ENCODE measurements at regions not wholly inside any gene's neighbourhood (a gene's known extent, or its start where the extent isn't known, plus 50 kb on each side); places are given as distances from the start of the nearest gene placed in this dataset.
A peak's percentile ranks its signal among the peaks of the same experiment; 100 is the strongest.

GRCh38 chr2:65826567-65826966 lies 394.2 kb upstream of the SPRED2 start:
- in situ Hi-C loops (cut with HindIII; ENCODE audit: low pct_unique_long_range_greater_than_20kb, low sequenced_read_pairs) = no loop called here
- DNase-seq (ENCODE audit: low read depth, low spot score) = no peak

GRCh38 chr2:65823511-65823910 lies 391.1 kb upstream of the SPRED2 start:
- in situ Hi-C loops (cut with HindIII; ENCODE audit: low pct_unique_long_range_greater_than_20kb, low sequenced_read_pairs) = no loop called here
- DNase-seq (ENCODE audit: low read depth, low spot score) = no peak

- DNase-seq (ENCODE audit: low read depth, low spot score) = no peak
- in situ Hi-C loops (cut with HindIII; ENCODE audit: low pct_unique_long_range_greater_than_20kb, low sequenced_read_pairs) = no loop called here
Measured at GRCh38 chr2:65820454-65820853, 388.1 kb upstream of the SPRED2 start.

- no peak for DNase-seq (ENCODE audit: low read depth, low spot score)
- in situ Hi-C loops (cut with HindIII; ENCODE audit: low pct_unique_long_range_greater_than_20kb, low sequenced_read_pairs) = no loop called here
Measured at GRCh38 chr2:65819963-65820362, 387.6 kb upstream of the SPRED2 start.

GRCh38 chr2:65818873-65819451 lies 386.6 kb upstream of the SPRED2 start:
- in situ Hi-C loops (cut with HindIII; ENCODE audit: low pct_unique_long_range_greater_than_20kb, low sequenced_read_pairs) = no loop called here
- no peak for DNase-seq (ENCODE audit: low read depth, low spot score)

- no peak for DNase-seq (ENCODE audit: low read depth, low spot score)
- in situ Hi-C loops (cut with HindIII; ENCODE audit: low pct_unique_long_range_greater_than_20kb, low sequenced_read_pairs) = no loop called here
Measured at GRCh38 chr2:65813631-65814173, 381.3 kb upstream of the SPRED2 start.

- DNase-seq (ENCODE audit: low read depth, low spot score) = no peak
- in situ Hi-C loops (cut with HindIII; ENCODE audit: low pct_unique_long_range_greater_than_20kb, low sequenced_read_pairs) = no loop called here
Measured at GRCh38 chr2:65812887-65813286, 380.5 kb upstream of the SPRED2 start.

GRCh38 chr2:65807942-65808341 lies 375.5 kb upstream of the SPRED2 start:
- no peak for DNase-seq (ENCODE audit: low read depth, low spot score)
- in situ Hi-C loops (cut with HindIII; ENCODE audit: low pct_unique_long_range_greater_than_20kb, low sequenced_read_pairs) = no loop called here

- in situ Hi-C loops (cut with HindIII; ENCODE audit: low pct_unique_long_range_greater_than_20kb, low sequenced_read_pairs) = no loop called here
- no peak for DNase-seq (ENCODE audit: low read depth, low spot score)
Measured at GRCh38 chr2:65804777-65805176, 372.4 kb upstream of the SPRED2 start.

- no peak for DNase-seq (ENCODE audit: low read depth, low spot score)
- in situ Hi-C loops (cut with HindIII; ENCODE audit: low pct_unique_long_range_greater_than_20kb, low sequenced_read_pairs) = no loop called here
Measured at GRCh38 chr2:65802298-65802942, 370.0 kb upstream of the SPRED2 start.

GRCh38 chr2:65800998-65801397 lies 368.6 kb upstream of the SPRED2 start:
- DNase-seq (ENCODE audit: low read depth, low spot score) = peak; percentile 69
- in situ Hi-C loops (cut with HindIII; ENCODE audit: low pct_unique_long_range_greater_than_20kb, low sequenced_read_pairs) = no loop called here

- in situ Hi-C loops (cut with HindIII; ENCODE audit: low pct_unique_long_range_greater_than_20kb, low sequenced_read_pairs) = no loop called here
- DNase-seq (ENCODE audit: low read depth, low spot score) = no peak
Measured at GRCh38 chr2:65799141-65799854, 366.9 kb upstream of the SPRED2 start.

GRCh38 chr2:65798641-65799040 lies 366.2 kb upstream of the SPRED2 start:
- in situ Hi-C loops (cut with HindIII; ENCODE audit: low pct_unique_long_range_greater_than_20kb, low sequenced_read_pairs) = no loop called here
- no peak for DNase-seq (ENCODE audit: low read depth, low spot score)

GRCh38 chr2:65794994-65795393 lies 362.6 kb upstream of the SPRED2 start:
- in situ Hi-C loops (cut with HindIII; ENCODE audit: low pct_unique_long_range_greater_than_20kb, low sequenced_read_pairs) = no loop called here

GRCh38 chr2:65791404-65791975 lies 359.1 kb upstream of the SPRED2 start:
- in situ Hi-C loops (cut with HindIII; ENCODE audit: low pct_unique_long_range_greater_than_20kb, low sequenced_read_pairs) = no loop called here

More at GRCh38 chr2:65794994-65795393, 362.6 kb upstream of the SPRED2 start:
- no peak for DNase-seq (ENCODE audit: low read depth, low spot score)

GRCh38 chr2:65790676-65790935 lies 358.2 kb upstream of the SPRED2 start:
- in situ Hi-C loops (cut with HindIII; ENCODE audit: low pct_unique_long_range_greater_than_20kb, low sequenced_read_pairs) = no loop called here
- DNase-seq (ENCODE audit: low read depth, low spot score) = no peak

More at GRCh38 chr2:65791404-65791975, 359.1 kb upstream of the SPRED2 start:
- no peak for DNase-seq (ENCODE audit: low read depth, low spot score)

- no peak for DNase-seq (ENCODE audit: low read depth, low spot score)
- in situ Hi-C loops (cut with HindIII; ENCODE audit: low pct_unique_long_range_greater_than_20kb, low sequenced_read_pairs) = no loop called here
Measured at GRCh38 chr2:65789923-65790675, 357.7 kb upstream of the SPRED2 start.

- no peak for DNase-seq (ENCODE audit: low read depth, low spot score)
- in situ Hi-C loops (cut with HindIII; ENCODE audit: low pct_unique_long_range_greater_than_20kb, low sequenced_read_pairs) = no loop called here
Measured at GRCh38 chr2:65788556-65788955, 356.2 kb upstream of the SPRED2 start.
